K562 (cell line): ENCODE measurements at regions not wholly inside any gene's neighbourhood (a gene's known extent, or its start where the extent isn't known, plus 50 kb on each side); places are given as distances from the start of the nearest gene placed in this dataset.

Experiments
- ATAC-seq: fragments of 200-7000 bp; cut with Tn5 transposase; 3 replicates; pipeline ENCODE4 v1.9.1; 2020; ENCODE audit warnings: moderate library complexity
- BruUV-seq: library from RNA; stranded (reverse); fragments of 400-500 nt; replicated peaks from 2 replicates; lab custom pipeline; 2021; lab: Mats Ljungman, UMichigan
- CTCF ChIA-PET: fragments of 300-600 bp; formaldehyde crosslinking; extraction: SDS; loops from one replicate; lab custom pipeline; 2021; ENCODE audit warnings: low intra/inter-chr PET ratio; lab: Yijun Ruan, JAX
- POLR2A ChIA-PET: fragments of 300-600, 350-650 bp; sonication (Branson Sonifier 250); formaldehyde crosslinking; extraction: SDS; loops from one replicate; lab custom pipeline; 2021; ENCODE audit warnings: antibody characterized with exemption, inconsistent platforms; lab: Yijun Ruan, JAX
- DNase-seq, 4 experiments: peaks; one replicate each; pipeline versions ENCODE4 v3.0.0 to v3.0.0-alpha.2; 2011 to 2018; ENCODE audit warnings: low spot score in 3 of 4, mixed read lengths in 3 of 4; ENCODE audit errors: extremely low read depth in 1 of 4
- FAIRE-seq: peaks from 2 replicates; lab custom pipeline; 2011; peaks lifted over from hg19 to GRCh38; lab: Jason Lieb, UNC
- H2AFZ ChIP-seq: 2 replicates; pipeline ENCODE4 v1.6.0; 2011; ENCODE audit warnings: low read depth, low read length, control low read depth, inconsistent platforms
- H3K27ac ChIP-seq: fragments of 200-600 bp; 3 replicates; pipeline ENCODE4 v1.8.0; 2011; ENCODE audit warnings: low read depth, mild to moderate bottlenecking, control low read depth, inconsistent platforms, low read length, moderate library complexity, mixed read lengths; ENCODE audit errors: extremely low read depth
- H3K27me3 ChIP-seq, 2 experiments: fragments of 300-600 bp in 1 of 2; 2 replicates in 1 of 2; 3 replicates in 1 of 2; pipeline versions ENCODE4 v1.6.0 to v1.8.0; 2011; ENCODE audit warnings: inconsistent platforms in 2 of 2, low read length in 2 of 2, mild to moderate bottlenecking in 1 of 2, mixed read lengths in 1 of 2, moderate library complexity in 1 of 2; ENCODE audit not compliant: control insufficient read depth in 2 of 2, insufficient read depth in 2 of 2
- H3K36me3 ChIP-seq: fragments of 300-600 bp; 3 replicates; pipeline ENCODE4 v1.8.0; 2011; ENCODE audit warnings: mild to moderate bottlenecking, low read length, inconsistent platforms; ENCODE audit not compliant: control insufficient read depth, insufficient read depth
- H3K4me1 ChIP-seq, 2 experiments: fragments of 200-600 bp in 1 of 2; replicated peaks in 1 of 2; 2 replicates in 1 of 2; 3 replicates in 1 of 2; pipeline versions ENCODE4 v1.5.1 to v1.8.0; 2011; ENCODE audit warnings: inconsistent platforms in 2 of 2, low read length in 2 of 2, mild to moderate bottlenecking in 1 of 2, mixed read lengths in 1 of 2, moderate library complexity in 1 of 2; ENCODE audit not compliant: control insufficient read depth in 2 of 2, insufficient read depth in 2 of 2
- H3K4me2 ChIP-seq: 2 replicates; pipeline ENCODE4 v1.6.1; 2011; ENCODE audit warnings: low read length, control low read depth, inconsistent platforms, mixed read lengths; ENCODE audit not compliant: insufficient read depth
- H3K4me3 ChIP-seq: fragments of 200-600 bp; sonication (generic), shearing (Covaris generic); 2 replicates; pipeline ENCODE4 v1.5.1; 2016; ENCODE audit warnings: control low read depth, inconsistent platforms
- H3K79me2 ChIP-seq: fragments of 200-600 bp; 3 replicates; pipeline ENCODE4 v1.8.0; 2011; ENCODE audit warnings: low read length, inconsistent platforms; ENCODE audit not compliant: control insufficient read depth, insufficient read depth
- H3K9ac ChIP-seq, 2 experiments: 2 replicates each; pipeline versions ENCODE4 v1.6.0 to v1.6.1; 2011; ENCODE audit warnings: low read depth in 2 of 2, low read length in 2 of 2, control low read depth in 1 of 2, inconsistent platforms in 1 of 2, mild to moderate bottlenecking in 1 of 2, mixed read lengths in 1 of 2; ENCODE audit not compliant: insufficient read depth in 1 of 2
- H3K9me1 ChIP-seq: one replicate; pipeline ENCODE4 v1.6.0; 2011; ENCODE audit warnings: inconsistent platforms, mild to moderate bottlenecking, low read length, moderate library complexity; ENCODE audit not compliant: control insufficient read depth, insufficient read depth
- H3K9me3 ChIP-seq: replicated peaks from 2 replicates; pipeline ENCODE4 v1.5.1; 2011; ENCODE audit warnings: low read depth, low read length, inconsistent platforms; ENCODE audit not compliant: control insufficient read depth, insufficient read depth
- H4K20me1 ChIP-seq: replicated peaks from 2 replicates; pipeline ENCODE4 v1.6.1; 2011; ENCODE audit warnings: low read length, inconsistent platforms, mixed read lengths; ENCODE audit not compliant: control insufficient read depth, insufficient read depth
- ARID2 ChIP-seq: fragments of 450-650 bp; IDR thresholded peaks from 2 replicates; pipeline ENCODE4 v1.6.1; 2017; ENCODE audit warnings: antibody characterized with exemption, mild to moderate bottlenecking
- CBX8 ChIP-seq: fragments of 200-600 bp; sonication (generic); IDR thresholded peaks from 2 replicates; pipeline ENCODE4 v1.6.1; 2012; ENCODE audit warnings: borderline replicate concordance, mixed run types, low read depth, mild to moderate bottlenecking, moderate library complexity, mixed read lengths, low read length, control low read depth, inconsistent platforms; ENCODE audit not compliant: poor library complexity, severe bottlenecking; ENCODE audit errors: extremely low read depth
- NFATC3 ChIP-seq: fragments of 450-650 bp; IDR thresholded peaks from 2 replicates; pipeline ENCODE4 v1.6.1; 2017; ENCODE audit warnings: mild to moderate bottlenecking
- OTX1 ChIP-seq: fragments of 450-650 bp; formaldehyde crosslinking; IDR thresholded peaks from 2 replicates; pipeline ENCODE4 v1.4.0; 2022; ENCODE audit warnings: mild to moderate bottlenecking
- PYGO2 ChIP-seq: fragments of 450-650 bp; IDR thresholded peaks from 2 replicates; pipeline ENCODE4 v1.6.1; 2016; ENCODE audit warnings: mild to moderate bottlenecking, missing genetic modification characterization, moderate library complexity, missing compliant biosample characterization
- WGBS: fragments of 100-300 bp; shearing (Covaris generic); methylation state at CpG from one replicate; pipeline ENCODE4 v1.1.6; 2016; ENCODE audit warnings: low coverage, mixed read lengths; ENCODE audit not compliant: insufficient coverage; ENCODE audit errors: missing lambda C conversion rate; 5-methylcytosine and 5-hydroxymethylcytosine counted together
- in situ Hi-C: fragments of 300-500 bp; cut with MboI; formaldehyde crosslinking; loops from 4 replicates; pipeline ENCODE4 v1.15.0; 2018; ENCODE audit warnings: inconsistent platforms, mixed read lengths
- intact Hi-C: fragments of 100-400 bp; cut with micrococcal nuclease; formaldehyde crosslinking; loops from 2 replicates; pipeline ENCODE4 v1.14.2; 2022
- TF ChIP-seq, protein P1 (sequence below): sonication (generic); formaldehyde crosslinking; IDR thresholded peaks from 2 replicates; pipeline ENCODE4 v1.8.1; 2023; ENCODE audit warnings: mild to moderate bottlenecking, missing genetic modification reagents
- TF ChIP-seq, protein P2 (sequence below): fragments of 250-450 bp; sonication (Bioruptor Pico); IDR thresholded peaks from 2 replicates; pipeline ENCODE4 v1.4.0; 2020; ENCODE audit warnings: mild to moderate bottlenecking, moderate library complexity

DNA sequence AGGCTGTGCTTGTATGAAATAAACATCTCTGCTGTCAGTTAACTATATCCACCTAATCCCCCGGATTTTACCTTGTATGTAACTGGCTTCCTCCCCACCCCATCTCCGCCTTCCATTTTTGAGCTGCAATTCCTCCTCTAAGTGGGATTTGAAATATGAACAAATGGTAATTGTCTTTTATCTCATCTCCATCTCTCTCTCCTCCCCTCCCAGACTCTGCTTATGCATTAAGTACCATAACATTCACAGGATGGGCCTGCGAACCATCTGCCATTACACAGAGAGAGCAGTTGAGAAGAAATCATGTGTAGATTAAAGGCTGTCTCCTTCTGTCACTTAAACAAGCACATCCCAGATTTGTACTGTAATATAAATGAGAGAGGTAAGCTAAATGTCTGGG, 1169.9 kb downstream of the TYW1 start:
- no peaks in the 10 kb centered on the region for H3K9me1 ChIP-seq
- intact Hi-C loops (no loop called here), in situ Hi-C loops (no loop called here)
- no peak overlapping the region for H3K9ac ChIP-seq
- ATAC-seq (no peak), DNase-seq (no peak), FAIRE-seq (no peak)
- no peaks in the 10 kb centered on the region for H4K20me1 ChIP-seq
- no peak overlapping the region for H2AFZ ChIP-seq
- H3K79me2 ChIP-seq = no peaks in the 10 kb centered on the region
- H3K27ac ChIP-seq = no peak overlapping the region
- no peaks in the 10 kb centered on the region; a peak in 1 of 5 replicates for H3K4me1 ChIP-seq
- H3K27me3 ChIP-seq = no peaks in the 10 kb centered on the region; a peak in 1 of 5 replicates
- CTCF ChIA-PET = no interaction called here
- H3K4me2 ChIP-seq = no peak overlapping the region
- no peak for TF ChIP-seq PYGO2 (tag)
- no peak for TF ChIP-seq OTX1
- TF ChIP-seq, protein P1, sequence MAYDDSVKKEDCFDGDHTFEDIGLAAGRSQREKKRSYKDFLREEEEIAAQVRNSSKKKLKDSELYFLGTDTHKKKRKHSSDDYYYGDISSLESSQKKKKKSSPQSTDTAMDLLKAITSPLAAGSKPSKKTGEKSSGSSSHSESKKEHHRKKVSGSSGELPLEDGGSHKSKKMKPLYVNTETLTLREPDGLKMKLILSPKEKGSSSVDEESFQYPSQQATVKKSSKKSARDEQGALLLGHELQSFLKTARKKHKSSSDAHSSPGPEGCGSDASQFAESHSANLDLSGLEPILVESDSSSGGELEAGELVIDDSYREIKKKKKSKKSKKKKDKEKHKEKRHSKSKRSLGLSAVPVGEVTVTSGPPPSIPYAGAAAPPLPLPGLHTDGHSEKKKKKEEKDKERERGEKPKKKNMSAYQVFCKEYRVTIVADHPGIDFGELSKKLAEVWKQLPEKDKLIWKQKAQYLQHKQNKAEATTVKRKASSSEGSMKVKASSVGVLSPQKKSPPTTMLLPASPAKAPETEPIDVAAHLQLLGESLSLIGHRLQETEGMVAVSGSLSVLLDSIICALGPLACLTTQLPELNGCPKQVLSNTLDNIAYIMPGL (CRISPR knock-in tag) = no peak
- no peak for TF ChIP-seq NFATC3
- no peak for TF ChIP-seq ARID2
- TF ChIP-seq, protein P2, sequence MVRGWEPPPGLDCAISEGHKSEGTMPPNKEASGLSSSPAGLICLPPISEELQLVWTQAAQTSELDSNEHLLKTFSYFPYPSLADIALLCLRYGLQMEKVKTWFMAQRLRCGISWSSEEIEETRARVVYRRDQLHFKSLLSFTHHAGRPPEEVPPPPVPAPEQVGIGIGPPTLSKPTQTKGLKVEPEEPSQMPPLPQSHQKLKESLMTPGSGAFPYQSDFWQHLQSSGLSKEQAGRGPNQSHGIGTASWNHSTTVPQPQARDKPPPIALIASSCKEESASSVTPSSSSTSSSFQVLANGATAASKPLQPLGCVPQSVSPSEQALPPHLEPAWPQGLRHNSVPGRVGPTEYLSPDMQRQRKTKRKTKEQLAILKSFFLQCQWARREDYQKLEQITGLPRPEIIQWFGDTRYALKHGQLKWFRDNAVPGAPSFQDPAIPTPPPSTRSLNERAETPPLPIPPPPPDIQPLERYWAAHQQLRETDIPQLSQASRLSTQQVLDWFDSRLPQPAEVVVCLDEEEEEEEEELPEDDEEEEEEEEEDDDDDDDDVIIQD (CRISPR knock-in tag) = no peak
- TF ChIP-seq CBX8 = no peak
- POLR2A ChIA-PET = no interaction called here
- no TSS peak for BruUV-seq
- H3K9me3 ChIP-seq = no peaks in the 10 kb centered on the region
- WGBS = 1% methylated on average over 3 of the region's 3 CpGs
- H3K36me3 ChIP-seq = no peaks in the 10 kb centered on the region
- no peak overlapping the region for H3K4me3 ChIP-seq
